HEK293 (cell line): ENCODE measurements at regions not wholly inside any gene's neighbourhood (a gene's known extent, or its start where the extent isn't known, plus 50 kb on each side); places are given as distances from the start of the nearest gene placed in this dataset.
"Not testable (repeated sequence)": the region's sequence is repeated elsewhere in the genome, so short reads cannot be mapped to it uniquely, and the experiment has no call there.

Source experiments
- CTCF ChIA-PET: fragments of 350-600 bp; formaldehyde crosslinking; extraction: SDS; loops from one replicate; lab custom pipeline; 2021; ENCODE audit warnings: antibody characterized with exemption; lab: Yijun Ruan, JAX
- POLR2A ChIA-PET: fragments of 300-600 bp; formaldehyde crosslinking; extraction: SDS; loops from one replicate; lab custom pipeline; 2020; ENCODE audit warnings: antibody characterized with exemption, inconsistent platforms; lab: Yijun Ruan, JAX
- H3K27ac ChIP-seq: fragments of 200-500 bp; sonication (Bioruptor generic); 2 replicates; pipeline ENCODE4 v1.5.1; 2014; ENCODE audit warnings: low read depth, low read length, control low read depth, inconsistent platforms; ENCODE audit errors: extremely low read depth
- H3K36me3 ChIP-seq, 2 experiments: fragments of 200-500 bp in 1 of 2; sonication (Bioruptor generic) in 1 of 2; 1 replicate in 1 of 2; 2 replicates in 1 of 2; pipeline ENCODE4 v1.5.1; 2014 to 2017; ENCODE audit warnings: inconsistent platforms in 2 of 2, low read length in 2 of 2; ENCODE audit not compliant: control insufficient read depth in 2 of 2, insufficient read depth in 1 of 2
- H3K4me1 ChIP-seq: fragments of 200-500 bp; sonication (Bioruptor generic); 2 replicates; pipeline ENCODE4 v1.5.1; 2014; ENCODE audit warnings: mild to moderate bottlenecking, low read length, inconsistent platforms; ENCODE audit not compliant: control insufficient read depth, insufficient read depth
- H3K4me3 ChIP-seq: 2 replicates; pipeline ENCODE4 v1.5.1; 2011; ENCODE audit warnings: low read depth, mild to moderate bottlenecking, control low read depth, low read length, moderate library complexity
- H3K9me3 ChIP-seq: fragments of 200-500 bp; sonication (Bioruptor generic); 2 replicates; pipeline ENCODE4 v1.5.1; 2014; ENCODE audit warnings: low read depth, low read length, inconsistent platforms; ENCODE audit not compliant: control insufficient read depth, insufficient read depth
- FEZF1 ChIP-seq: fragments of 450-650 bp; formaldehyde crosslinking; IDR thresholded peaks from 2 replicates; pipeline ENCODE4 v1.5.1; 2016; ENCODE audit warnings: missing biosample characterization, missing genetic modification characterization
- HOXA7 ChIP-seq: sonication (generic); formaldehyde crosslinking; IDR thresholded peaks from 2 replicates; pipeline ENCODE4 v1.8.1; 2022; ENCODE audit warnings: missing genetic modification reagents, borderline replicate concordance
- HOXD13 ChIP-seq: sonication (generic); formaldehyde crosslinking; IDR thresholded peaks from 2 replicates; pipeline ENCODE4 v1.8.0; 2022; ENCODE audit warnings: missing genetic modification reagents, borderline replicate concordance
- PRDM1 ChIP-seq: fragments of 450-650 bp; formaldehyde crosslinking; IDR thresholded peaks from 2 replicates; pipeline ENCODE4; 2016; ENCODE audit warnings: missing biosample characterization, missing genetic modification characterization
- ZBTB20 ChIP-seq: fragments of 450-650 bp; formaldehyde crosslinking; IDR thresholded peaks from 2 replicates; pipeline ENCODE4 v1.5.1; 2016; ENCODE audit warnings: missing biosample characterization, missing genetic modification characterization
- ZNF324 ChIP-seq: fragments of 450-650 bp; formaldehyde crosslinking; IDR thresholded peaks from 2 replicates; pipeline ENCODE4 v1.5.1; 2016; ENCODE audit warnings: missing biosample characterization, missing genetic modification characterization
- ZNF404 ChIP-seq: fragments of 450-650 bp; formaldehyde crosslinking; IDR thresholded peaks from 2 replicates; pipeline ENCODE4 v1.5.1; 2017; ENCODE audit warnings: missing biosample characterization, missing genetic modification characterization
- ZNF473 ChIP-seq: fragments of 450-650 bp; formaldehyde crosslinking; IDR thresholded peaks from 2 replicates; pipeline ENCODE4 v1.5.1; 2017; ENCODE audit warnings: missing biosample characterization, missing genetic modification characterization
- ZNF549 ChIP-seq: fragments of 450-650 bp; IDR thresholded peaks from 2 replicates; pipeline ENCODE4 v1.5.1; 2018; ENCODE audit warnings: missing biosample characterization, missing genetic modification characterization, mild to moderate bottlenecking, inconsistent platforms, moderate library complexity
- ZNF626 ChIP-seq: fragments of 450-650 bp; sonication (Bioruptor Pico); formaldehyde crosslinking; IDR thresholded peaks from 2 replicates; pipeline ENCODE4 v1.5.1; 2018; ENCODE audit warnings: missing biosample characterization, missing genetic modification characterization, inconsistent platforms
- ZNF776 ChIP-seq: fragments of 450-650 bp; formaldehyde crosslinking; IDR thresholded peaks from 2 replicates; pipeline ENCODE4 v1.5.0; 2017; ENCODE audit warnings: missing biosample characterization, missing genetic modification characterization, borderline replicate concordance
- ZNF843 ChIP-seq: fragments of 450-650 bp; formaldehyde crosslinking; IDR thresholded peaks from 2 replicates; pipeline ENCODE4 v1.5.1; 2016; ENCODE audit warnings: missing biosample characterization, missing genetic modification characterization
- TF ChIP-seq, protein P1 (sequence below): fragments of 450-650 bp; formaldehyde crosslinking; IDR thresholded peaks from 2 replicates; pipeline ENCODE4 v1.5.1; 2017; ENCODE audit warnings: missing biosample characterization, missing genetic modification characterization
- TF ChIP-seq, protein P2 (sequence below): fragments of 450-650 bp; formaldehyde crosslinking; IDR thresholded peaks from 2 replicates; pipeline ENCODE4 v1.5.1; 2016; ENCODE audit warnings: missing biosample characterization, missing genetic modification characterization
- TF ChIP-seq, protein P3 (sequence below): fragments of 450-650 bp; formaldehyde crosslinking; IDR thresholded peaks from 2 replicates; pipeline ENCODE4 v1.5.1; 2016; ENCODE audit warnings: missing biosample characterization, missing genetic modification characterization
- TF ChIP-seq, protein P4 (sequence below): fragments of 450-650 bp; formaldehyde crosslinking; IDR thresholded peaks from 2 replicates; pipeline ENCODE4 v1.5.1; 2016; ENCODE audit warnings: missing biosample characterization, missing genetic modification characterization

DNA sequence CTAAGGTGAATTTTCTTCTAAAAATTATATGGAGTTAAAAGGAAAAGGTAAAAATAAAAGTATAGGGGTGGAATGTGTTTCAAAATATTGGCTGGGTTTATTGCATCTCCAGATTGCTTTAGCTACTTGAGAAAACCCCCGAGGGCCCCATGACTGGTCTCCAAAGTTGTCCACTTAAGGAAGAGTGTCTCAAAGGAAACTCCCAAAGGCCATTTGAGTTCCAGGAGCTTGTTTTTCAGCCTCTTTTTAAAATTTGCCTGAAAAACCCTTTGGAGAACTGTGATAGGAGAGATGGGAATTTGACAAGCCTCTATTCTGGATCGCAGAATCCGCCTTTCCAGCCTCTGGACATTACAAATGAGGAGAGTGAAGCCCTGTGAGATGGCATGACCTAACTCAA is 225.6 kb downstream of the ZNF326 start:
- H3K36me3 ChIP-seq: no peaks in the 10 kb centered on the region
- POLR2A ChIA-PET: no interaction called here
- no peak overlapping the region for H3K4me3 ChIP-seq
- CTCF ChIA-PET: no interaction called here
- no peaks in the 10 kb centered on the region for H3K4me1 ChIP-seq
- no peak for TF ChIP-seq HOXD13
- TF ChIP-seq ZNF776 (tag by site-specific recombination): no peak
- no peak for TF ChIP-seq HOXA7
- TF ChIP-seq, protein P1, sequence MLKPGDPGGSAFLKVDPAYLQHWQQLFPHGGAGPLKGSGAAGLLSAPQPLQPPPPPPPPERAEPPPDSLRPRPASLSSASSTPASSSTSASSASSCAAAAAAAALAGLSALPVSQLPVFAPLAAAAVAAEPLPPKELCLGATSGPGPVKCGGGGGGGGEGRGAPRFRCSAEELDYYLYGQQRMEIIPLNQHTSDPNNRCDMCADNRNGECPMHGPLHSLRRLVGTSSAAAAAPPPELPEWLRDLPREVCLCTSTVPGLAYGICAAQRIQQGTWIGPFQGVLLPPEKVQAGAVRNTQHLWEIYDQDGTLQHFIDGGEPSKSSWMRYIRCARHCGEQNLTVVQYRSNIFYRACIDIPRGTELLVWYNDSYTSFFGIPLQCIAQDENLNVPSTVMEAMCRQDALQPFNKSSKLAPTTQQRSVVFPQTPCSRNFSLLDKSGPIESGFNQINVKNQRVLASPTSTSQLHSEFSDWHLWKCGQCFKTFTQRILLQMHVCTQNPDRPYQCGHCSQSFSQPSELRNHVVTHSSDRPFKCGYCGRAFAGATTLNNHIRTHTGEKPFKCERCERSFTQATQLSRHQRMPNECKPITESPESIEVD (tag by site-specific recombination): no peak
- TF ChIP-seq PRDM1 (tag by site-specific recombination): no peak
- TF ChIP-seq ZNF549 (tag by site-specific recombination): no peak
- TF ChIP-seq ZNF626 (tag by site-specific recombination): no peak
- no peak for TF ChIP-seq ZBTB20
- no peak for TF ChIP-seq ZNF324 (tag by site-specific recombination)
- TF ChIP-seq, protein P2, sequence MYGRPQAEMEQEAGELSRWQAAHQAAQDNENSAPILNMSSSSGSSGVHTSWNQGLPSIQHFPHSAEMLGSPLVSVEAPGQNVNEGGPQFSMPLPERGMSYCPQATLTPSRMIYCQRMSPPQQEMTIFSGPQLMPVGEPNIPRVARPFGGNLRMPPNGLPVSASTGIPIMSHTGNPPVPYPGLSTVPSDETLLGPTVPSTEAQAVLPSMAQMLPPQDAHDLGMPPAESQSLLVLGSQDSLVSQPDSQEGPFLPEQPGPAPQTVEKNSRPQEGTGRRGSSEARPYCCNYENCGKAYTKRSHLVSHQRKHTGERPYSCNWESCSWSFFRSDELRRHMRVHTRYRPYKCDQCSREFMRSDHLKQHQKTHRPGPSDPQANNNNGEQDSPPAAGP: no peak
- no peak for TF ChIP-seq ZNF404 (tag by site-specific recombination)
- TF ChIP-seq, protein P3, sequence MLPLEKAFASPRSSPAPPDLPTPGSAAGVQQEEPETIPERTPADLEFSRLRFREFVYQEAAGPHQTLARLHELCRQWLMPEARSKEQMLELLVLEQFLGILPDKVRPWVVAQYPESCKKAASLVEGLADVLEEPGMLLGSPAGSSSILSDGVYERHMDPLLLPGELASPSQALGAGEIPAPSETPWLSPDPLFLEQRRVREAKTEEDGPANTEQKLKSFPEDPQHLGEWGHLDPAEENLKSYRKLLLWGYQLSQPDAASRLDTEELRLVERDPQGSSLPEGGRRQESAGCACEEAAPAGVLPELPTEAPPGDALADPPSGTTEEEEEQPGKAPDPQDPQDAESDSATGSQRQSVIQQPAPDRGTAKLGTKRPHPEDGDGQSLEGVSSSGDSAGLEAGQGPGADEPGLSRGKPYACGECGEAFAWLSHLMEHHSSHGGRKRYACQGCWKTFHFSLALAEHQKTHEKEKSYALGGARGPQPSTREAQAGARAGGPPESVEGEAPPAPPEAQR (tag by site-specific recombination): no peak
- TF ChIP-seq, protein P4, sequence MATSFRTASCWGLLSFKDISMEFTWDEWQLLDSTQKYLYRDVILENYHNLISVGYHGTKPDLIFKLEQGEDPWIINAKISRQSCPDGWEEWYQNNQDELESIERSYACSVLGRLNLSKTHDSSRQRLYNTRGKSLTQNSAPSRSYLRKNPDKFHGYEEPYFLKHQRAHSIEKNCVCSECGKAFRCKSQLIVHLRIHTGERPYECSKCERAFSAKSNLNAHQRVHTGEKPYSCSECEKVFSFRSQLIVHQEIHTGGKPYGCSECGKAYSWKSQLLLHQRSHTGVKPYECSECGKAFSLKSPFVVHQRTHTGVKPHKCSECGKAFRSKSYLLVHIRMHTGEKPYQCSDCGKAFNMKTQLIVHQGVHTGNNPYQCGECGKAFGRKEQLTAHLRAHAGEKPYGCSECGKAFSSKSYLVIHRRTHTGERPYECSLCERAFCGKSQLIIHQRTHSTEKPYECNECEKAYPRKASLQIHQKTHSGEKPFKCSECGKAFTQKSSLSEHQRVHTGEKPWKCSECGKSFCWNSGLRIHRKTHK (tag by site-specific recombination): no peak
- TF ChIP-seq FEZF1 (tag by site-specific recombination): no peak
- no peak for TF ChIP-seq ZNF843 (tag by site-specific recombination)
- TF ChIP-seq ZNF473 (tag by site-specific recombination): no peak
- H3K9me3 ChIP-seq: no peaks in the 10 kb centered on the region
- no peak overlapping the region for H3K27ac ChIP-seq

DNA sequence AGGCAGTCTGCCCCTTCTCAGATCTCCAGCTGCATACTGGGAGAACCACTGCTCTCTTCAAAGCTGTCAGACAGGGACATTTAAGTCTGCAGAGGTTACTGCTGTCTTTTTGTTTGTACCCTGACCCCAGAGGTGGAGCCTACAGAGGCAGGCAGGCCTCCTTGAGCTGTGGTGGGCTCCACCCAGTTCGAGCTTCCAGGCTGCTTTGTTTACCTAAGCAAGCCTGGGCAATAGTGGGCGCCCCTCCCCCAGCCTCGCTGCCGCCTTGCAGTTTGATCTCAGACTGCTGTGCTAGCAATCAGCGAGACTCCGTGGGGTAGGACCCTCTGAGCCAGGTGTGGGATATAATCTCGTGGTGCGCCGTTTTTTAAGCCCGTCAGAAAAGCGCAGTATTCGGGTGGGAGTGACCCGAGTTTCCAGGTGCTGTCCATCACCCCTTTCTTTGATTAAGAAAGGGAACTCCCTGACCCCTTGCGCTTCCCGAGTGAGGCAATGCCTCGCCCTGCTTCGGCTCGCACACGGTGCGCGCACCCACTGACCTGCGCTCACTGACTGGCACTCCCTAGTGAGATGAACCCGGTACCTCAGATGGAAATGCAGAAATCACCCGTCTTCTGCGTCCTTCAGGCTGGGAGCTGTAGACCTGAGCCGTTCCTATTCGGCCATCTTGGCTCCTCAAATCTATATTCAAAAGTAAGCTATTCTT is 224.4 kb downstream of the ZNF326 start:
- CTCF ChIA-PET: interaction anchor here (0.7 kb wide), 1 partner anchor 108 kb away, joined by 3 read pairs; no protein-coding TSS in a partner anchor
- H3K4me3 ChIP-seq, POLR2A ChIA-PET, H3K4me1 ChIP-seq, H3K9me3 ChIP-seq, H3K36me3 ChIP-seq, H3K27ac ChIP-seq: not testable (repeated sequence)
